ENCODE measurements at regions not wholly inside any gene's neighbourhood (a gene's known extent, or its start where the extent isn't known, plus 50 kb on each side); places are given as distances from the start of the nearest gene placed in this dataset.

DNA sequence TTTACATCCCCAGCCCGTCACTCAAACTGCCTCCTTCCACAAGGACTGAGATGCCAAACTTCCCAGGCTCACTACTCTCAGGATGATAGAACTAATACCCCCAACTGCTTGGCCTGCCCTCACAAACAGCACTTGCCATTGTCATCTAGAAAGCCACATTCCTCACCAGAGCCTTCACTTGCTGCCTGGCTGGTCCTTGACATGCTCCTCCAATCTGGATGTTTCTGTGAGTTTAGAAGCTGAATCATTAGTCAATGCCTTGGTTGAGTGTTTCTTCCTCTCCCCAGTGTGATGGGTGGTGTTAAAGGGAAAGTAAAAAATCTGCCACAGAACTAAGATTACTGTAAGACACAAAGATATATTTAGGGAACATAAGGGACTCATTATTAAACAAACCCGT, 52.5 kb downstream of the MARCHF4 start:
- TF ChIP-seq, protein P1, sequence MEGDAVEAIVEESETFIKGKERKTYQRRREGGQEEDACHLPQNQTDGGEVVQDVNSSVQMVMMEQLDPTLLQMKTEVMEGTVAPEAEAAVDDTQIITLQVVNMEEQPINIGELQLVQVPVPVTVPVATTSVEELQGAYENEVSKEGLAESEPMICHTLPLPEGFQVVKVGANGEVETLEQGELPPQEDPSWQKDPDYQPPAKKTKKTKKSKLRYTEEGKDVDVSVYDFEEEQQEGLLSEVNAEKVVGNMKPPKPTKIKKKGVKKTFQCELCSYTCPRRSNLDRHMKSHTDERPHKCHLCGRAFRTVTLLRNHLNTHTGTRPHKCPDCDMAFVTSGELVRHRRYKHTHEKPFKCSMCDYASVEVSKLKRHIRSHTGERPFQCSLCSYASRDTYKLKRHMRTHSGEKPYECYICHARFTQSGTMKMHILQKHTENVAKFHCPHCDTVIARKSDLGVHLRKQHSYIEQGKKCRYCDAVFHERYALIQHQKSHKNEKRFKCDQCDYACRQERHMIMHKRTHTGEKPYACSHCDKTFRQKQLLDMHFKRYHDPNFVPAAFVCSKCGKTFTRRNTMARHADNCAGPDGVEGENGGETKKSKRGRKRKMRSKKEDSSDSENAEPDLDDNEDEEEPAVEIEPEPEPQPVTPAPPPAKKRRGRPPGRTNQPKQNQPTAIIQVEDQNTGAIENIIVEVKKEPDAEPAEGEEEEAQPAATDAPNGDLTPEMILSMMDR (IDR thresholded peaks at IDR 0.05) = no peak
- TF ChIP-seq POLR2A (IDR thresholded peaks at IDR 0.05) (no peak), EP300 (IDR thresholded peaks at IDR 0.05) (no peak), POLR2AphosphoS5 (IDR thresholded peaks at IDR 0.05) (no peak)
